K562 (cell line): ENCODE measurements at regions not wholly inside any gene's neighbourhood (a gene's known extent, or its start where the extent isn't known, plus 50 kb on each side); places are given as distances from the start of the nearest gene placed in this dataset.

Experiments
- C11orf30 ChIP-seq: fragments of 450-650 bp; IDR thresholded peaks from 2 replicates; pipeline ENCODE4 v1.6.1; 2016; ENCODE audit warnings: low read depth, mild to moderate bottlenecking
- CEBPB ChIP-seq: fragments of 450-650 bp; IDR thresholded peaks from 2 replicates; pipeline ENCODE4 v1.6.1; 2016; ENCODE audit warnings: missing genetic modification characterization, missing compliant biosample characterization
- E2F6 ChIP-seq, 2 experiments: IDR thresholded peaks; 2 replicates each; pipeline ENCODE4 v1.6.1; 2011; ENCODE audit warnings: borderline replicate concordance in 1 of 2, control low read depth in 1 of 2, low read depth in 1 of 2, low read length in 1 of 2, mild to moderate bottlenecking in 1 of 2, mixed read lengths in 1 of 2, moderate library complexity in 1 of 2; ENCODE audit not compliant: insufficient read depth in 1 of 2, insufficient read length in 1 of 2, poor library complexity in 1 of 2, severe bottlenecking in 1 of 2; ENCODE audit errors: extremely low read depth in 1 of 2
- ETV1 ChIP-seq: fragments of 450-650 bp; conservative IDR thresholded peaks from 2 replicates; pipeline ENCODE4 v1.6.1; 2016; ENCODE audit warnings: missing genetic modification characterization, control low read depth, low read depth, missing compliant biosample characterization
- ETV5 ChIP-seq: sonication (generic); formaldehyde crosslinking; IDR thresholded peaks from 2 replicates; pipeline ENCODE4 v1.4.0; 2020; ENCODE audit warnings: low read depth, mild to moderate bottlenecking, missing genetic modification reagents
- FOSL1 ChIP-seq: fragments of 200-800 bp; sonication (Bioruptor generic); conservative IDR thresholded peaks from 2 replicates; pipeline ENCODE4 v1.6.1; 2016; ENCODE audit warnings: missing genetic modification characterization, missing compliant biosample characterization
- GABPA ChIP-seq: fragments of 200-800 bp; sonication (Bioruptor generic); conservative IDR thresholded peaks from 2 replicates; pipeline ENCODE4 v1.6.1; 2016; ENCODE audit warnings: low read depth, missing genetic modification characterization, missing compliant biosample characterization
- HSF4 ChIP-seq: fragments of 250-450 bp; sonication (Bioruptor Pico); IDR thresholded peaks from 2 replicates; pipeline ENCODE4 v2.1.2; 2022; ENCODE audit warnings: mild to moderate bottlenecking, moderate library complexity, borderline replicate concordance
- JUNB ChIP-seq: fragments of 450-650 bp; formaldehyde crosslinking; conservative IDR thresholded peaks from 2 replicates; pipeline ENCODE4 v1.4.0; 2020; ENCODE audit warnings: mild to moderate bottlenecking
- KAT7 ChIP-seq: sonication (generic); formaldehyde crosslinking; IDR thresholded peaks from 2 replicates; pipeline ENCODE4 v1.8.0; 2022; ENCODE audit warnings: missing genetic modification reagents, mild to moderate bottlenecking, borderline replicate concordance
- MTA1 ChIP-seq: fragments of 450-650 bp; IDR thresholded peaks from 2 replicates; pipeline ENCODE4 v1.6.1; 2017; ENCODE audit warnings: borderline replicate concordance
- MTA3 ChIP-seq: fragments of 450-650 bp; formaldehyde crosslinking; IDR thresholded peaks from 2 replicates; pipeline ENCODE4 v1.6.1; 2017; ENCODE audit warnings: mild to moderate bottlenecking, borderline replicate concordance
- NR4A1 ChIP-seq, 2 experiments: fragments of 250-450 bp in 1 of 2; fragments of 450-650 bp in 1 of 2; sonication (Bioruptor Pico) in 1 of 2; IDR thresholded peaks; 2 replicates each; pipeline versions ENCODE4 v1.4.0 to v1.6.1; 2016 to 2020; ENCODE audit warnings: mild to moderate bottlenecking in 2 of 2, missing compliant biosample characterization in 1 of 2, missing genetic modification characterization in 1 of 2, moderate library complexity in 1 of 2
- PHB2 ChIP-seq: fragments of 450-650 bp; IDR thresholded peaks from 2 replicates; pipeline ENCODE4 v1.6.1; 2017; ENCODE audit warnings: low read depth
- RBFOX2 ChIP-seq: fragments of 200-400 bp; formaldehyde crosslinking; IDR thresholded peaks from 2 replicates; pipeline ENCODE4 v1.6.1; 2017; ENCODE audit warnings: low read depth, mild to moderate bottlenecking, low read length, moderate library complexity
- SMAD1 ChIP-seq: fragments of 150-350 bp; IDR thresholded peaks from 2 replicates; pipeline ENCODE4 v1.6.1; 2014; ENCODE audit warnings: low read length, low read depth; ENCODE audit not compliant: partially characterized antibody
- SMAD4 ChIP-seq: fragments of 250-450 bp; sonication (Bioruptor Pico); conservative IDR thresholded peaks from 2 replicates; pipeline ENCODE4 v1.8.0; 2021; ENCODE audit warnings: inconsistent platforms, mild to moderate bottlenecking, moderate library complexity
- SMARCA4 ChIP-seq: fragments of 450-650 bp; IDR thresholded peaks from 2 replicates; pipeline ENCODE4 v1.6.1; 2016
- ZNF75A ChIP-seq: fragments of 450-650 bp; formaldehyde crosslinking; IDR thresholded peaks from 2 replicates; pipeline ENCODE4 v1.4.0; 2020; ENCODE audit warnings: mild to moderate bottlenecking
- ZNF77 ChIP-seq: fragments of 250-450 bp; sonication (Bioruptor Pico); IDR thresholded peaks from 2 replicates; pipeline ENCODE4 v1.5.0; 2020
- TF ChIP-seq, protein P1 (sequence below): fragments of 450-650 bp; IDR thresholded peaks from 2 replicates; pipeline ENCODE4 v1.6.1; 2018; ENCODE audit not compliant: partially characterized antibody

GRCh38 chr16:80027007-80027965 lies 426.7 kb upstream of the MAF start (continued):
- TF ChIP-seq HSF4 (CRISPR knock-in tag), result no peak
- peak; percentile 33; the same call in 1 of the 2 replicates for TF ChIP-seq ETV1 (tag)
- peak; percentile 89 for TF ChIP-seq JUNB
- TF ChIP-seq MTA1, result peak; percentile 74; the same call in 1 of the 2 replicates
- TF ChIP-seq ETV5 (CRISPR knock-in tag), result 0 out of 2 replicates have a peak, but pooled peaks have one; percentile 33
- TF ChIP-seq MTA3, result peak; percentile 81
- peak; percentile 90 for TF ChIP-seq SMAD4 (CRISPR knock-in tag)
- peak; percentile 94 for TF ChIP-seq SMARCA4
- TF ChIP-seq ZNF75A, result peak; percentile 61
- TF ChIP-seq KAT7, result no peak
- no peak for TF ChIP-seq PHB2
- TF ChIP-seq ZNF77 (CRISPR knock-in tag), result no peak
- TF ChIP-seq, protein P1, sequence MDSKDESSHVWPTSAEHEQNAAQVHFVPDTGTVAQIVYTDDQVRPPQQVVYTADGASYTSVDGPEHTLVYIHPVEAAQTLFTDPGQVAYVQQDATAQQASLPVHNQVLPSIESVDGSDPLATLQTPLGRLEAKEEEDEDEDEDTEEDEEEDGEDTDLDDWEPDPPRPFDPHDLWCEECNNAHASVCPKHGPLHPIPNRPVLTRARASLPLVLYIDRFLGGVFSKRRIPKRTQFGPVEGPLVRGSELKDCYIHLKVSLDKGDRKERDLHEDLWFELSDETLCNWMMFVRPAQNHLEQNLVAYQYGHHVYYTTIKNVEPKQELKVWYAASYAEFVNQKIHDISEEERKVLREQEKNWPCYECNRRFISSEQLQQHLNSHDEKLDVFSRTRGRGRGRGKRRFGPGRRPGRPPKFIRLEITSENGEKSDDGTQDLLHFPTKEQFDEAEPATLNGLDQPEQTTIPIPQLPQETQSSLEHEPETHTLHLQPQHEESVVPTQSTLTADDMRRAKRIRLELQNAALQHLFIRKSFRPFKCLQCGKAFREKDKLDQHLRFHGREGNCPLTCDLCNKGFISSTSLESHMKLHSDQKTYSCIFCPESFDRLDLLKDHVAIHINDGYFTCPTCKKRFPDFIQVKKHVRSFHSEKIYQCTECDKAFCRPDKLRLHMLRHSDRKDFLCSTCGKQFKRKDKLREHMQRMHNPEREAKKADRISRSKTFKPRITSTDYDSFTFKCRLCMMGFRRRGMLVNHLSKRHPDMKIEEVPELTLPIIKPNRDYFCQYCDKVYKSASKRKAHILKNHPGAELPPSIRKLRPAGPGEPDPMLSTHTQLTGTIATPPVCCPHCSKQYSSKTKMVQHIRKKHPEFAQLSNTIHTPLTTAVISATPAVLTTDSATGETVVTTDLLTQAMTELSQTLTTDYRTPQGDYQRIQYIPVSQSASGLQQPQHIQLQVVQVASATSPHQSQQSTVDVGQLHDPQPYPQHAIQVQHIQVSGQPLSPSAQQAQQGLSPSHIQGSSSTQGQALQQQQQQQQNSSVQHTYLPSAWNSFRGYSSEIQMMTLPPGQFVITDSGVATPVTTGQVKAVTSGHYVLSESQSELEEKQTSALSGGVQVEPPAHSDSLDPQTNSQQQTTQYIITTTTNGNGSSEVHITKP, result no peak
- peak; percentile 57 for TF ChIP-seq RBFOX2
- TF ChIP-seq SMAD1, result peak; percentile 84
- TF ChIP-seq CEBPB, result peak; percentile 52; the same call in 1 of the 2 replicates
- peak; percentile 30; the same call in 1 of the 2 replicates for TF ChIP-seq NR4A1 (CRISPR knock-in tag; IDR thresholded peaks at IDR 0.05)
- TF ChIP-seq NR4A1 (tag; IDR thresholded peaks at IDR 0.05), result no peak
- TF ChIP-seq FOSL1 (tag), result peak; percentile 100
- TF ChIP-seq E2F6 (IDR thresholded peaks at IDR 0.05; ENCODE audit: borderline replicate concordance in 1 of 2, extremely low read depth in 1 of 2, insufficient read depth in 1 of 2, insufficient read length in 1 of 2, low read depth in 1 of 2, low read length in 1 of 2, poor library complexity in 1 of 2, severe bottlenecking in 1 of 2), result peak; percentile 44 to 49
- TF ChIP-seq C11orf30, result peak; percentile 94
- 0 out of 2 replicates have a peak, but pooled peaks have one; percentile 31 for TF ChIP-seq GABPA
